HEK293 (cell line): ENCODE measurements at regions not wholly inside any gene's neighbourhood (a gene's known extent, or its start where the extent isn't known, plus 50 kb on each side); places are given as distances from the start of the nearest gene placed in this dataset.

Source experiments
- BCL6B ChIP-seq: fragments of 450-650 bp; formaldehyde crosslinking; IDR thresholded peaks from 2 replicates; pipeline ENCODE4 v1.5.1; 2017; ENCODE audit warnings: missing biosample characterization, missing genetic modification characterization
- GLIS1 ChIP-seq: fragments of 450-650 bp; formaldehyde crosslinking; IDR thresholded peaks from 2 replicates; pipeline ENCODE4 v1.5.1; 2016; ENCODE audit warnings: missing biosample characterization, missing genetic modification characterization
- KLF10 ChIP-seq: fragments of 450-650 bp; IDR thresholded peaks from 2 replicates; pipeline ENCODE4 v1.5.1; 2018; ENCODE audit warnings: missing biosample characterization, mild to moderate bottlenecking, missing genetic modification characterization
- KLF9 ChIP-seq: fragments of 450-650 bp; formaldehyde crosslinking; IDR thresholded peaks from 2 replicates; pipeline ENCODE4 v1.5.1; 2016; ENCODE audit warnings: missing biosample characterization, missing genetic modification characterization, low read depth
- PBX3 ChIP-seq: sonication (generic); formaldehyde crosslinking; IDR thresholded peaks from 2 replicates; pipeline ENCODE4 v1.8.1; 2022; ENCODE audit warnings: mild to moderate bottlenecking, moderate library complexity, missing genetic modification reagents
- PRDM1 ChIP-seq: fragments of 450-650 bp; formaldehyde crosslinking; IDR thresholded peaks from 2 replicates; pipeline ENCODE4; 2016; ENCODE audit warnings: missing biosample characterization, missing genetic modification characterization
- PRDM10 ChIP-seq: fragments of 450-650 bp; formaldehyde crosslinking; IDR thresholded peaks from 2 replicates; pipeline ENCODE4 v1.5.1; 2016; ENCODE audit warnings: missing biosample characterization, missing genetic modification characterization
- REST ChIP-seq: fragments of 450-650 bp; formaldehyde crosslinking; IDR thresholded peaks from 2 replicates; pipeline ENCODE4 v1.5.1; 2016; ENCODE audit warnings: missing biosample characterization, missing genetic modification characterization
- SETDB1 ChIP-seq: IDR thresholded peaks from one replicate; pipeline ENCODE4 v1.6.1; 2017; ENCODE audit warnings: mild to moderate bottlenecking, low read length, moderate library complexity, mixed read lengths; ENCODE audit not compliant: insufficient read length
- WT1 ChIP-seq: fragments of 450-650 bp; formaldehyde crosslinking; IDR thresholded peaks from 2 replicates; pipeline ENCODE4 v1.5.1; 2016; ENCODE audit warnings: missing biosample characterization, missing genetic modification characterization
- ZEB2 ChIP-seq: fragments of 450-650 bp; formaldehyde crosslinking; IDR thresholded peaks from 2 replicates; pipeline ENCODE4 v1.5.1; 2016; ENCODE audit warnings: missing biosample characterization, missing genetic modification characterization
- ZFP3 ChIP-seq: fragments of 450-650 bp; formaldehyde crosslinking; IDR thresholded peaks from 2 replicates; pipeline ENCODE4 v1.5.1; 2016; ENCODE audit warnings: low read depth, missing biosample characterization, missing genetic modification characterization
- ZNF121 ChIP-seq: fragments of 450-650 bp; formaldehyde crosslinking; IDR thresholded peaks from 2 replicates; pipeline ENCODE4 v1.5.1; 2016; ENCODE audit warnings: missing biosample characterization, missing genetic modification characterization
- ZNF175 ChIP-seq: fragments of 450-650 bp; formaldehyde crosslinking; IDR thresholded peaks from 2 replicates; pipeline ENCODE4 v1.5.1; 2016; ENCODE audit warnings: missing biosample characterization, missing genetic modification characterization
- ZNF184 ChIP-seq: fragments of 450-650 bp; IDR thresholded peaks from 2 replicates; pipeline ENCODE4 v1.5.1; 2018; ENCODE audit warnings: missing biosample characterization, mild to moderate bottlenecking, missing genetic modification characterization
- ZNF221 ChIP-seq: fragments of 450-650 bp; formaldehyde crosslinking; IDR thresholded peaks from 2 replicates; pipeline ENCODE4 v1.5.1; 2017; ENCODE audit warnings: missing biosample characterization, missing genetic modification characterization, borderline replicate concordance
- ZNF280C ChIP-seq: fragments of 450-650 bp; formaldehyde crosslinking; IDR thresholded peaks from 2 replicates; pipeline ENCODE4 v1.5.1; 2016; ENCODE audit warnings: missing biosample characterization, missing genetic modification characterization
- ZNF433 ChIP-seq: fragments of 450-650 bp; formaldehyde crosslinking; IDR thresholded peaks from 2 replicates; pipeline ENCODE4 v1.5.1; 2016; ENCODE audit warnings: missing biosample characterization, missing genetic modification characterization, low read depth
- ZNF473 ChIP-seq: fragments of 450-650 bp; formaldehyde crosslinking; IDR thresholded peaks from 2 replicates; pipeline ENCODE4 v1.5.1; 2017; ENCODE audit warnings: missing biosample characterization, missing genetic modification characterization
- ZNF510 ChIP-seq: fragments of 450-650 bp; formaldehyde crosslinking; IDR thresholded peaks from 2 replicates; pipeline ENCODE4 v1.5.1; 2018; ENCODE audit warnings: mild to moderate bottlenecking, missing genetic modification characterization, missing biosample characterization; ENCODE audit not compliant: insufficient replicate concordance
- ZNF530 ChIP-seq: fragments of 450-650 bp; formaldehyde crosslinking; IDR thresholded peaks from 2 replicates; pipeline ENCODE4 v1.5.1; 2016; ENCODE audit warnings: low read depth, missing biosample characterization, missing genetic modification characterization
- ZNF560 ChIP-seq: fragments of 450-650 bp; formaldehyde crosslinking; IDR thresholded peaks from 2 replicates; pipeline ENCODE4 v1.5.1; 2017; ENCODE audit warnings: missing biosample characterization, missing genetic modification characterization, borderline replicate concordance
- ZNF561 ChIP-seq: fragments of 450-650 bp; IDR thresholded peaks from 2 replicates; pipeline ENCODE4 v1.5.1; 2018; ENCODE audit warnings: missing biosample characterization, missing genetic modification characterization, borderline replicate concordance
- ZNF624 ChIP-seq: fragments of 450-650 bp; formaldehyde crosslinking; IDR thresholded peaks from 2 replicates; pipeline ENCODE4 v1.5.1; 2017; ENCODE audit warnings: missing biosample characterization, missing genetic modification characterization
- ZNF660 ChIP-seq: fragments of 450-650 bp; IDR thresholded peaks from 2 replicates; pipeline ENCODE4 v1.5.1; 2018; ENCODE audit warnings: missing biosample characterization, mild to moderate bottlenecking, missing genetic modification characterization
- ZNF791 ChIP-seq: fragments of 450-650 bp; formaldehyde crosslinking; IDR thresholded peaks from 2 replicates; pipeline ENCODE4 v1.5.1; 2016; ENCODE audit warnings: missing biosample characterization, missing genetic modification characterization
- ZSCAN16 ChIP-seq: fragments of 450-650 bp; formaldehyde crosslinking; IDR thresholded peaks from 2 replicates; pipeline ENCODE4 v1.5.1; 2016; ENCODE audit warnings: missing biosample characterization, missing genetic modification characterization
- ZSCAN23 ChIP-seq: fragments of 450-650 bp; formaldehyde crosslinking; IDR thresholded peaks from 2 replicates; pipeline ENCODE4 v1.5.1; 2016; ENCODE audit warnings: missing biosample characterization, missing genetic modification characterization
- ZSCAN30 ChIP-seq: fragments of 450-650 bp; IDR thresholded peaks from 2 replicates; pipeline ENCODE4 v1.5.1; 2018; ENCODE audit warnings: missing biosample characterization, mild to moderate bottlenecking, missing genetic modification characterization, moderate library complexity

- TF ChIP-seq ZFP3 (tag by site-specific recombination) (no peak), ZNF184 (tag by site-specific recombination) (peak; percentile 37; the same call in 1 of the 2 replicates), PRDM1 (tag by site-specific recombination) (peak; percentile 90), KLF9 (tag by site-specific recombination) (no peak), ZNF530 (tag by site-specific recombination) (no peak), PRDM10 (tag by site-specific recombination) (no peak), ZNF221 (tag by site-specific recombination) (no peak), GLIS1 (tag by site-specific recombination) (peak; percentile 48), ZNF791 (tag by site-specific recombination) (no peak), ZSCAN16 (no peak), ZSCAN30 (tag by site-specific recombination) (no peak), BCL6B (tag by site-specific recombination) (no peak), ZNF561 (tag by site-specific recombination) (no peak), ZNF280C (tag by site-specific recombination) (no peak), ZNF660 (tag by site-specific recombination) (peak; percentile 79; the same call in 1 of the 2 replicates), SETDB1 (no peak), ZNF433 (no peak), KLF10 (tag by site-specific recombination) (no peak), REST (tag by site-specific recombination) (no peak), ZNF175 (no peak), ZNF510 (no peak), ZNF560 (tag by site-specific recombination) (no peak), WT1 (tag by site-specific recombination) (no peak), PBX3 (CRISPR knock-in tag) (no peak), ZSCAN23 (no peak), ZNF624 (tag by site-specific recombination) (no peak), ZNF473 (tag by site-specific recombination) (no peak), ZNF121 (no peak), ZEB2 (tag by site-specific recombination) (peak; percentile 33; the same call in 1 of the 2 replicates)
Observed at GRCh38 chr7:132065193-132065988, 509.0 kb upstream of the PODXL start (continued).
